ENCODE measurements at regions not wholly inside any gene's neighbourhood (a gene's known extent, or its start where the extent isn't known, plus 50 kb on each side); places are given as distances from the start of the nearest gene placed in this dataset.

DNA sequence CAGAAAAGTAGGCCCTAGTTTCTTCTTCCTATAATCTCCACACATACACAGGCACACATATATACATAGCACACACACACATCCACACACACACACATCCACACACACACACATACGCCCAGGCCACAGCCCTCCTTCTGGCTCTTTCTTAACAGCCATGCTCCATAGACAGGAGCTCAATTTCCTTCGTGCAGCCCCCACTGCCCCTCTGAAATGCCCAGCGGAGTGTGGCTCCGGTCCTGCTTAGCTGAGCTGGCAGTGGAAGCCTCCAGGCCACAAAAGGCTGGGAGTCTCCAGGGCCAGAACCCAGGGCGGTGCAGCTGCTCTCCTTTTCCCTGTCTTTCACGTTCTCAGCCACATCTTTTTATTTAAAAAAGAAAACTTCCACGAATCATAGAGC is 282.9 kb upstream of the IGFBP3 start:
- TF ChIP-seq JUND (IDR thresholded peaks at IDR 0.05; ENCODE audit: low read depth), result no peak
- DNase-seq (ENCODE audit: low read depth in 1 of 2, low spot score in 1 of 2), result no peak
- in situ Hi-C loops (cut with HindIII; ENCODE audit: low pct_unique_long_range_greater_than_20kb, low sequenced_read_pairs), result no loop called here

- in situ Hi-C loops (cut with HindIII; ENCODE audit: low pct_unique_long_range_greater_than_20kb, low sequenced_read_pairs), result no loop called here
- TF ChIP-seq JUND (IDR thresholded peaks at IDR 0.05; ENCODE audit: low read depth), result no peak
- DNase-seq (ENCODE audit: low read depth in 1 of 2, low spot score in 1 of 2), result no peak
Observed at GRCh38 chr7:46202379-46202778, 281.3 kb upstream of the IGFBP3 start.

DNA sequence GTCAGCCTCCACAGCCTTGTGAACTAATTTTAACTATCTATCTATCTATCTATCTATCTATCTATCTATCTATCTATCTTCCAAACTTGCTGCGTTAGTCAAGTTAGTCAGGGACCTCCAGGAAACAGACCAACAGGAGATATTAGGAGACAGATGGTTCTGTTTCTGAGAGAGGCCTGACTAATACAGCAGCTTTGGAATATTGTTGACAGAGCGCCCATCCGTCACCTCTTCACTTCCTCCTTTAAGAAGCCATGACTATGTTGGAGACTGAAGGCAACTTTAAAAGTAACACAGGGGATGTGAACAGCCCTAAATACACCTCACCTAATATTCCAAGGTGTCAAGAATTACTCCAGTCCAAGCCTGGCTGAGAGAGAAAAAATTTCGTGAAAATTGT is 280.9 kb upstream of the IGFBP3 start:
- no peak for DNase-seq (ENCODE audit: low read depth in 1 of 2, low spot score in 1 of 2)
- in situ Hi-C loops (cut with HindIII; ENCODE audit: low pct_unique_long_range_greater_than_20kb, low sequenced_read_pairs), result no loop called here
- no peak for TF ChIP-seq JUND (IDR thresholded peaks at IDR 0.05; ENCODE audit: low read depth)

DNA sequence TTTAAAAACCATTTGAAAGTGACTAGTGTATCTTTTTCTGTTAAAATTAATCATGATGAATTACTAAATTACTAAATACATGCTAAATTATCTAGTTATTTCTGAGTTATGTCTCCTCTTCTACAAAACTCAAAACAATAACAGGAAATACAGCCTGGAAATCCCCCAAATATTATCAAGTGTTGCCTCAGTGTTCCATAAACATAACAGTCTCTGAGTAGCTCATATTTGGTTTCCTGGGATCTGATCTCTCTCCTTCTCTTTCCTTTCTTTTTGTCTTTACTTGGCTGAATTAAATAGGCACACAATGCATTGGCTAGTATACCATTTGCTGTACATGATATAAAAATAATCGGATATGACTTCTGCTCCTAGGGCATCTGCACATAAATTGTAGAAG is 277.6 kb upstream of the IGFBP3 start:
- in situ Hi-C loops (cut with HindIII; ENCODE audit: low pct_unique_long_range_greater_than_20kb, low sequenced_read_pairs), result no loop called here
- DNase-seq (ENCODE audit: low read depth in 1 of 2, low spot score in 1 of 2), result no peak
- TF ChIP-seq JUND (IDR thresholded peaks at IDR 0.05; ENCODE audit: low read depth), result no peak

DNA sequence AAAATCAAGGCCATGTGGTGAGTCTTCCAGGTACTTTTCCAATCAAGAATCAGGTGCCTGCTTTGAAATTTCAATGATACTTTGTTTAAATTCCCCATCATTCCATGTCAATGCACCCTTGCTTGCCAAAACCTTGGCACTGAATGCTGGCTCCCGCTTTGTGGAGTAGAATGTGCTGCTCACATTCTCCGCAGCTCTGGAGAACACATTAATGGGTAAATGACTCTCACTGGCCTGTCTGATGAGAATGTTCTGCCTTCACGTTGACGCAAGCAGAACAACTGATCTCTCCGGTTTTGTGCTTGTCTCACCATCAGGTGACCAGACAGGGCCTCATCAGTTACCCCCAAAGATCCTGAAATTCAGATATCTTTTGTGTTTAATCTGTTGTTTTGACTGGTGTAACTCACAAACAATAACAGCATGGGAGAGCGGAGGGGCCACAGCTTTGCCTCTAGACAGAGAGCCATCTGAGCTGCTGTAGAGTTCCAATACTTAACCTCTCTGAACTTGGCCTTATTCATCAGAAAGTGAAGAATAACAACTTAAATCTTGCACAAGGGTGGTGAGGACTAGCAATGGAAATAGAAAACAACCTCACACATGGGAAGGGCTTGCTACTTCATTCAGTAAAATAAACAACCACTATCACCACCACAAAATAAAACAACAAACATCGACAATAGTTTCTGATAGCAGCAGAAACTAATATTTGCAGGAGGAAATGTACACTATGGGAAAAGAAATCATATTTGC is 276.9 kb upstream of the IGFBP3 start:
- in situ Hi-C loops (cut with HindIII; ENCODE audit: low pct_unique_long_range_greater_than_20kb, low sequenced_read_pairs), result no loop called here
- no peak for TF ChIP-seq JUND (IDR thresholded peaks at IDR 0.05; ENCODE audit: low read depth)
- no peak for DNase-seq (ENCODE audit: low read depth in 1 of 2, low spot score in 1 of 2)

GRCh38 chr7:46195934-46196333 is 274.9 kb upstream of the IGFBP3 start:
- no peak for DNase-seq (ENCODE audit: low read depth in 1 of 2, low spot score in 1 of 2)
- no peak for TF ChIP-seq JUND (IDR thresholded peaks at IDR 0.05; ENCODE audit: low read depth)
- in situ Hi-C loops (cut with HindIII; ENCODE audit: low pct_unique_long_range_greater_than_20kb, low sequenced_read_pairs), result no loop called here

GRCh38 chr7:46192271-46192670 is 271.2 kb upstream of the IGFBP3 start:
- in situ Hi-C loops (cut with HindIII; ENCODE audit: low pct_unique_long_range_greater_than_20kb, low sequenced_read_pairs), result no loop called here
- TF ChIP-seq JUND (IDR thresholded peaks at IDR 0.05; ENCODE audit: low read depth), result no peak
- DNase-seq (ENCODE audit: low read depth in 1 of 2, low spot score in 1 of 2), result no peak

- no peak for TF ChIP-seq JUND (IDR thresholded peaks at IDR 0.05; ENCODE audit: low read depth)
- in situ Hi-C loops (cut with HindIII; ENCODE audit: low pct_unique_long_range_greater_than_20kb, low sequenced_read_pairs), result no loop called here
- no peak for DNase-seq (ENCODE audit: low read depth in 1 of 2, low spot score in 1 of 2)
Observed at GRCh38 chr7:46191776-46192175, 270.7 kb upstream of the IGFBP3 start.

DNA sequence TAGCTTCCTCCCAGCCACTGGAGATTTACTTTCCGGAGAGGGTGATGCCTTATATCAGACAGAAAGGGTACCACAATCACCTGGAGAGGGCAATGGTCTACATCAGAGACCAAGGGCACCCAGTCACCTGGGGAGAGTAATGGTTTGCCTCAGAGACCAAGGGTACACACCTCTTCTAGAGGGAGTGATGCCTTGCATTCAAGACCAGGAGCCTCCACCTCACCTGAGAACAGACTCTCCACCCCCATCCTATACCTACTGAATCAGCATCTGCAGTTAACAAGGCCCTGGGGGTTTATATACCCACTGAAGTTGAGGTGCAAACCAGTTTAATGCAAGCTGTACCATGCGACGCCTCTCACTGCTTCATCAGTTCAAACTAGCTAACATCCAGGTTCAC is 270.2 kb upstream of the IGFBP3 start:
- in situ Hi-C loops (cut with HindIII; ENCODE audit: low pct_unique_long_range_greater_than_20kb, low sequenced_read_pairs), result no loop called here
- no peak for TF ChIP-seq JUND (IDR thresholded peaks at IDR 0.05; ENCODE audit: low read depth)

DNA sequence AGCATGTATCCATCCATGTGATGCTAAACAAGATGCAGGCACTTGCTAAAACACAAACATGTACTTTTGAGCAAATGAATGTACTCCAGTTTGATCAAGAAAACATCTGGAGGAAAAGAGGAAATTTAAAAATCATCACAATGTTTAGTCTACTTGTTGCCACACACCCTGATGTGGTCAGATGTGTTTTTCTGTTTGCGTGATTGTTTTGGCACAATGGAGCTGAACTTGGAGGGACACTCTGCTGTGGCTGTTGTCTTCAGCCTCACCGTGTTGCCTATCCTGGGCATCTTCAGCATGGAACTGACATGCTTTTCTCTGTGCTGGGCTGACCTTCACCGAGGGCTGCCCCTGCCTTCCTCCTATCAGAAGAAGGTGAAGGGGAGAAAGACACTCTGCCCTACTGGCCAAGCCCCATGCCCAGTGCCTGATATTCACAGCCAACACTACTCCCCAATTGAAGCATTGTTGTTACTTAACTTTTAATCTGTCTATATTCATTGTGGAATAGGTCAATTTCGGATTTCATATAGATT is 268.3 kb upstream of the IGFBP3 start:
- in situ Hi-C loops (cut with HindIII; ENCODE audit: low pct_unique_long_range_greater_than_20kb, low sequenced_read_pairs), result no loop called here
- TF ChIP-seq JUND (IDR thresholded peaks at IDR 0.05; ENCODE audit: low read depth), result no peak
- no peak for DNase-seq (ENCODE audit: low read depth in 1 of 2, low spot score in 1 of 2)

More for the DNA sequence above, 270.2 kb upstream of the IGFBP3 start:
- no peak for DNase-seq (ENCODE audit: low read depth in 1 of 2, low spot score in 1 of 2)

- TF ChIP-seq JUND (IDR thresholded peaks at IDR 0.05; ENCODE audit: low read depth), result no peak
- in situ Hi-C loops (cut with HindIII; ENCODE audit: low pct_unique_long_range_greater_than_20kb, low sequenced_read_pairs), result no loop called here
- DNase-seq (ENCODE audit: low read depth in 1 of 2, low spot score in 1 of 2), result no peak
Observed at GRCh38 chr7:46186131-46186530, 265.1 kb upstream of the IGFBP3 start.

GRCh38 chr7:46179061-46179610 is 258.1 kb upstream of the IGFBP3 start:
- no peak for DNase-seq (ENCODE audit: low read depth in 1 of 2, low spot score in 1 of 2)
- in situ Hi-C loops (cut with HindIII; ENCODE audit: low pct_unique_long_range_greater_than_20kb, low sequenced_read_pairs), result no loop called here
- TF ChIP-seq JUND (IDR thresholded peaks at IDR 0.05; ENCODE audit: low read depth), result no peak

- no peak for DNase-seq (ENCODE audit: low read depth in 1 of 2, low spot score in 1 of 2)
- no peak for TF ChIP-seq JUND (IDR thresholded peaks at IDR 0.05; ENCODE audit: low read depth)
- in situ Hi-C loops (cut with HindIII; ENCODE audit: low pct_unique_long_range_greater_than_20kb, low sequenced_read_pairs), result no loop called here
Observed at GRCh38 chr7:46178661-46179060, 257.6 kb upstream of the IGFBP3 start.
